Ishikawa (cell line): ENCODE measurements at regions not wholly inside any gene's neighbourhood (a gene's known extent, or its start where the extent isn't known, plus 50 kb on each side); places are given as distances from the start of the nearest gene placed in this dataset.

ENCODE experiments used
- EP300 ChIP-seq: IDR thresholded peaks from 2 replicates; pipeline ENCODE4 v1.6.1; 2012; ENCODE audit warnings: borderline replicate concordance
- NFIC ChIP-seq: IDR thresholded peaks from 2 replicates; pipeline ENCODE4 v1.6.1; 2012
- RAD21 ChIP-seq: IDR thresholded peaks from 2 replicates; pipeline ENCODE4 v1.6.1; 2012; ENCODE audit warnings: low read depth
- TAF1 ChIP-seq: IDR thresholded peaks from 2 replicates; pipeline ENCODE4 v1.6.1; 2012; ENCODE audit warnings: low read depth, mild to moderate bottlenecking
- TF ChIP-seq, protein P1 (sequence below): IDR thresholded peaks from 2 replicates; pipeline ENCODE4 v1.6.1; 2012; ENCODE audit warnings: low read depth, mild to moderate bottlenecking
- TF ChIP-seq, protein P2 (sequence below): IDR thresholded peaks from 2 replicates; pipeline ENCODE4 v1.6.1; 2012
- TF ChIP-seq, protein P3 (sequence below): IDR thresholded peaks from 2 replicates; pipeline ENCODE4 v1.6.1; 2012

DNA sequence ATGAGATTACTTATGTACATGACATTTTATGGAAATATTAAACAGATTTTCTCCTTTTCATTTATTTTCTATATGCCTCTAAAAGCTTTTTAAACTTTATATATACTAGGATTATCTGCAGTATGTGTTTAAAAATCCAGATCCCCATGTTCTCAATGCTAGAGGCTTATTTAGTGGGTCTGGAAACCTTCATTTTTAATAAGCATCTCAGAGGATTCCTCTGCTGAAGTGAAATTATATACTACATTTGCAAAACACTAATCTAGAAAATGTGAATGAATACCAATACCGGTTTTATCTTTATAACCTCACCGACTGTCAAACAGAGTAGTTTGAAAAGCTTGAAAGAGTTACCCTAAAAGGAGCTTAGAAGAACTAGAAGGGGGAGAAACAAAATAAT lies 863.8 kb upstream of the ZWINT start:
- TF ChIP-seq NFIC (no peak), TAF1 (no peak), RAD21 (no peak), EP300 (no peak)
- TF ChIP-seq, protein P1, sequence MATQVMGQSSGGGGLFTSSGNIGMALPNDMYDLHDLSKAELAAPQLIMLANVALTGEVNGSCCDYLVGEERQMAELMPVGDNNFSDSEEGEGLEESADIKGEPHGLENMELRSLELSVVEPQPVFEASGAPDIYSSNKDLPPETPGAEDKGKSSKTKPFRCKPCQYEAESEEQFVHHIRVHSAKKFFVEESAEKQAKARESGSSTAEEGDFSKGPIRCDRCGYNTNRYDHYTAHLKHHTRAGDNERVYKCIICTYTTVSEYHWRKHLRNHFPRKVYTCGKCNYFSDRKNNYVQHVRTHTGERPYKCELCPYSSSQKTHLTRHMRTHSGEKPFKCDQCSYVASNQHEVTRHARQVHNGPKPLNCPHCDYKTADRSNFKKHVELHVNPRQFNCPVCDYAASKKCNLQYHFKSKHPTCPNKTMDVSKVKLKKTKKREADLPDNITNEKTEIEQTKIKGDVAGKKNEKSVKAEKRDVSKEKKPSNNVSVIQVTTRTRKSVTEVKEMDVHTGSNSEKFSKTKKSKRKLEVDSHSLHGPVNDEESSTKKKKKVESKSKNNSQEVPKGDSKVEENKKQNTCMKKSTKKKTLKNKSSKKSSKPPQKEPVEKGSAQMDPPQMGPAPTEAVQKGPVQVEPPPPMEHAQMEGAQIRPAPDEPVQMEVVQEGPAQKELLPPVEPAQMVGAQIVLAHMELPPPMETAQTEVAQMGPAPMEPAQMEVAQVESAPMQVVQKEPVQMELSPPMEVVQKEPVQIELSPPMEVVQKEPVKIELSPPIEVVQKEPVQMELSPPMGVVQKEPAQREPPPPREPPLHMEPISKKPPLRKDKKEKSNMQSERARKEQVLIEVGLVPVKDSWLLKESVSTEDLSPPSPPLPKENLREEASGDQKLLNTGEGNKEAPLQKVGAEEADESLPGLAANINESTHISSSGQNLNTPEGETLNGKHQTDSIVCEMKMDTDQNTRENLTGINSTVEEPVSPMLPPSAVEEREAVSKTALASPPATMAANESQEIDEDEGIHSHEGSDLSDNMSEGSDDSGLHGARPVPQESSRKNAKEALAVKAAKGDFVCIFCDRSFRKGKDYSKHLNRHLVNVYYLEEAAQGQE = no peak
- TF ChIP-seq, protein P2, sequence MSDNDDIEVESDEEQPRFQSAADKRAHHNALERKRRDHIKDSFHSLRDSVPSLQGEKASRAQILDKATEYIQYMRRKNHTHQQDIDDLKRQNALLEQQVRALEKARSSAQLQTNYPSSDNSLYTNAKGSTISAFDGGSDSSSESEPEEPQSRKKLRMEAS = no peak
- TF ChIP-seq, protein P3, sequence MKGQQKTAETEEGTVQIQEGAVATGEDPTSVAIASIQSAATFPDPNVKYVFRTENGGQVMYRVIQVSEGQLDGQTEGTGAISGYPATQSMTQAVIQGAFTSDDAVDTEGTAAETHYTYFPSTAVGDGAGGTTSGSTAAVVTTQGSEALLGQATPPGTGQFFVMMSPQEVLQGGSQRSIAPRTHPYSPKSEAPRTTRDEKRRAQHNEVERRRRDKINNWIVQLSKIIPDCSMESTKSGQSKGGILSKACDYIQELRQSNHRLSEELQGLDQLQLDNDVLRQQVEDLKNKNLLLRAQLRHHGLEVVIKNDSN = no peak
